GM12891 (cell line): ENCODE measurements at regions not wholly inside any gene's neighbourhood (a gene's known extent, or its start where the extent isn't known, plus 50 kb on each side); places are given as distances from the start of the nearest gene placed in this dataset.

Source experiments
- POLR2A ChIP-seq: IDR thresholded peaks from 2 replicates; pipeline ENCODE4 v1.6.1; 2011; ENCODE audit warnings: low read depth, low read length, control low read depth
- POLR2AphosphoS5 ChIP-seq: IDR thresholded peaks from 2 replicates; pipeline ENCODE4 v1.6.1; 2011; ENCODE audit warnings: low read depth, low read length, control low read depth
- SPI1 ChIP-seq: IDR thresholded peaks from 2 replicates; pipeline ENCODE4 v1.6.1; 2011; ENCODE audit warnings: low read depth, low read length, control low read depth

GRCh38 chr6:113168057-113168456 is 689.1 kb upstream of the MARCKS start:
- no peak for TF ChIP-seq POLR2A
- no peak for TF ChIP-seq POLR2AphosphoS5
- no peak for TF ChIP-seq SPI1
